22Rv1 (cell line): ENCODE measurements at regions not wholly inside any gene's neighbourhood (a gene's known extent, or its start where the extent isn't known, plus 50 kb on each side); places are given as distances from the start of the nearest gene placed in this dataset.

Experiments used
- CTCF ChIP-seq: fragments of 450-650 bp; IDR thresholded peaks from 2 replicates; pipeline ENCODE4 v1.5.1; 2017; ENCODE audit warnings: mild to moderate bottlenecking
- ZFX ChIP-seq: fragments of 450-650 bp; IDR thresholded peaks from 2 replicates; pipeline ENCODE4 v1.6.1; 2017; ENCODE audit warnings: antibody characterized with exemption, borderline replicate concordance

GRCh38 chr18:40215979-40216378 lies 1739.1 kb upstream of the PIK3C3 start:
- TF ChIP-seq CTCF (no peak), ZFX (no peak)
